Activated naive CD4-positive, alpha-beta T cell treated with Interleukin-2 at 50 U/mL for 16 hours (primary cell): ENCODE measurements at regions not wholly inside any gene's neighbourhood (a gene's known extent, or its start where the extent isn't known, plus 50 kb on each side); places are given as distances from the start of the nearest gene placed in this dataset.

ENCODE experiments used
- DNase-seq: peaks from one replicate; pipeline ENCODE4 v3.0.0-alpha.2; 2020

DNA sequence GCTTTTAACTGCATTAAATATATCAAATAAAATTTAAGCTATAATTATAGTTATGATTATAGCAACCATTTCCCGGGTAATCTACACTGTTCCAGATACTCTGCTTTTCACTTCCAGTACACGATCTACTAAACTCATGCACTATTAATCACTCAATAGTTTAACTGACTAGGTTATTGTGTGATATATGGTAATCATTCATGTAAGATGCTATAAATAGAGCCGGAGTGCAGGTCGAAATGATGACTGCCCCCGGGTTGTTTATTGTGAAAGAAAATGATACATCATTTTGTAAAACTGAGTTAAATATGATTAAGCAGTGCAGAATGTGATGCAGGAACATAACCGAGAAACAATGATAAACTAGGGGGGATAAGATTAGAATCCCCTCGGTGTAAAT lies 434.6 kb upstream of the DSEL start:
- no peak for DNase-seq

DNA sequence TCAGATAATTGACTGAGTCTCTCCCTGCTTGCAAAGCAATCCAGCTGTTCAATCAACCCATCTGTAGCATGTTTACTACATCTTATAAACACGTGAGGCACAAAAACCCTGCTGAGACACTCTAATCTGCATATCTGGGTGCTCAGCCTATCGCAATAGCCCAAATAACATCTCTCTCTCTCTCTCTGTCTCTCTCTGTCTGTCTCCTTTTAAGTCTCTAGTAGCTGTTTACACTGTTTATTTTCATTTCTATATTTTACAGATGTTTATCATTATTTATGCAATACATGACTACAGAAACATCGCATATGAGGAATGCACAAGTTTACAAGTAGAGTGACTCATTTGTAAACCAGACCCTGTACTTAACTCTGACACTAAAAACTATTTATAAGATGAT lies 422.1 kb upstream of the DSEL start:
- no peak for DNase-seq

DNA sequence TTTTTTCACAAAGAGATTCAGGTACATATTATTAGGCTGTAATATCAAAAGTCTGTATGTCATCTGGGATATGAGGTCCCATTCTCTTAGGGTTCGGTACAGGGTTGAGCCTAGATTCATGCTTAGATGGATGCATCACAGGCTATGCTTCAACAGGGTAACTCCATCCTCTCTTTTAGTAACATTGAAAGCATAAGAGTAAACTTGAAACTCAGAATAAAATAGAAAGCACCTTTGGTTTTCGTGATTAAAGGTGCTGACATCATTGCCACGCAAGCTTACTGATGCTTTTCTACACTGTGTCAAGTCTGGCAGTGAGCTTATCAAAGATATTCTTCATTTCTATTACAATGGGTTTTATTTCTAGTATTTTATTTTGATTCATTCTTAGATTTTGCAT lies 419.1 kb upstream of the DSEL start:
- no peak for DNase-seq

DNA sequence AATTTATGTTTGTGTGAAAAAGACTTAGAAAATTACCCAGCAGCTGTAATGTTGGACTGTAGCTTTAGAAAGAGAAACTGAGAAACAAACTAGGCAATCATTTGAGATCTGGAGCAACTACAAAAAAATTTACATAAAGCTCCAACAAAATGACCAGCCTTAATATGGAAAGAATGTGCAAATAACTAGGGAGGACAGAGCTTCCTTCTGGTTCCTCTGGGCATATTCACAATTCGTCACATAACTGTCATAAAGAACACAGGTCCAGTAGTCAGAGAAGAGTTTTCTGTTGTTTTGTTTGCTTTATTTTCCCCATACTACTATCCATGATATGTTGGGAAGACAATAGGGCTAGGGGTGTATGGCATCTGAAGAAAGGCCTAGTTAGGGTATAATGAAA lies 416.8 kb upstream of the DSEL start:
- no peak for DNase-seq

DNA sequence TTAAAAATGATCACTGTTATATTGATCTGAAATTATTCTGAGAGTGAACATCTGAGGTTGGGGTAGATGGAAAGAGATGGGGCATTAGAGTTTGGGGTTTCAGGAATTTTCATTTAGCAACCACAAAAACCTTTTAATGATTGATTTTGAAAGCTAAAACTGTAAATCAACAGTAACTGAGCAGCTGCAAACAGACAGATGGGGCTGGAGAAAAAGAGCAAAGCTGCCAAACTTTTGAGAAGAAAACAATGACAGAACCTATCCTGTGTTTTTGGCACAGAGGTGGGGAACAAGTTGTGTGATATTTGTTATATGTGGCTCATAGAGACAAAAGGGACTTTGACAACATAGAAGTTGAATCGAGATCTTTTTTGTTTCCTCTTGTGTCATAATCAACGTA lies 415.8 kb upstream of the DSEL start:
- no peak for DNase-seq

DNA sequence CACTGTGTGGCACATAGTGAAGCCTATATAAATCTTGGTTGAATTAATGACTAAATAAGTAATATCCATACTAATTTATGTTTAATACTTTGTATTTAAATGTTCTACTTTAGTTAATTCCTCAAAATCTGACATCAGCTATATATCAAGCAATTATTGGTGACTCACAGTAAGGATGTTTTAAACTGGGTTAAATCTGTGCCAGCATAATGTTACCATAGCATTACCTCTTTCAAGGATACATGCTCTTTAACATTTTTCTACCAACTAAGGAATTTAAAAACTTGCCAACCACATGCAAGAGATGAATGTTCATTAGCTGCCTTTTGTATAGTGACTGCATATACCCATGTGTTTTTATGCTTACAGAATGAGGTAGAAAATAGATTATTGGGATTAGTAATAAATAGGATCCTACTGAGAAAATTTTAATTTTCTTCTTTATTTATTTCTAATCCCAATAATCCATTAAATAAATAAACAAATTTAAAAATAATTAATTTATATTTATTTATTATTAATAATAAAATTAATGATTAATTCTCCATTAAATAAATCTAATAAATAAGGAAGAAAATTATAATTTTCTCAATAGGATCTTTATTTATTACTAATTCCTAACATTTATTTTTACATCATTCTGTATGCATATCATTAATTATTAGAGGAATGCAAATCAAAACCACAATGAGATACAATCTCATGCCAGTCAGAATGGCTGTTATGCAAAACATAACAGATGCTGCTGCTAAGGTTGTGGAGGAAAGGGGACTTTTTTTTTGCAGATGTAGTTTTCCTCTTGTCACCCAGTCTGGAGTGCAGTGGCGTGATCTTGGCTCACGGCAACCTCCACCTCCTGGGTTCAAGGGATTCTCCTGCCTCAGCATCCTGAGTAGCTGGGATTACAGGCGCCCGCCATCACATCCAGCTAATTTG lies 410.7 kb upstream of the DSEL start:
- DNase-seq = no peak

DNA sequence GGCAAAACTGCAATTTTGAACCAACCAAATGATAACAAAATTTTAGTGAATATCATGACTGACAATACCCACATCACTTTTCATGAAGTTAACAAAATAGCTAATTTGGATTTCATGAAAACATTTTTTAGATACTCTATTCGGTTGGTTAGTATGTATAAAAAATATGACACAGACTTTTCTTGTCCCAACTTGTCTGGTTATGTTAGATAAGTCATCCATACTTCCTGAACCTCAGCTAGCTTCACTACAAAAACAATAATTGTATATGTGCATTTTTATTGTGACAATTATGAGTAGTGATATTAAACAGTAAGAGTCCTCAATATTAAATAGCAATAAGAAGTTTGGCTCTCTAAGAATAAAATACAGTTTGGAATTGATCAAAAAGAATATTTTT lies 408.1 kb upstream of the DSEL start:
- no peak for DNase-seq

DNA sequence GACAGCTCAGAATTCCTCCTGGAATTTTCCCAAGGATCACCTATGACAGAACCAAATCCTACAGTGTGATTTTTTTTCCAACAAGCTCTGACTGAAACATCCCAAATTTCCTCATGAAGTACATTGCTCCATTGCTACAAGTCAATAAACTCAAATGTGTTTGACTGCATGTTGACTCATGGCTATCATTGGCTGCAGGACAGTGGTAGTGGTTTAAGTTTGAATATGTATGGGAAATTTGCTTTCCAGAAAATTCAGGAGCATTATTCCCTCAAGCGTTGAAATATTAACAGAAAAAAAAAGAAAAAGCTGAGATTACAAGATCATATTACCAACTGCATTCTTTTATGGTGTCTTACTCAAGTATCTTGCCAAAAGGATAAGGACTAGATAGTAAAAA lies 402.8 kb upstream of the DSEL start:
- no peak for DNase-seq

DNA sequence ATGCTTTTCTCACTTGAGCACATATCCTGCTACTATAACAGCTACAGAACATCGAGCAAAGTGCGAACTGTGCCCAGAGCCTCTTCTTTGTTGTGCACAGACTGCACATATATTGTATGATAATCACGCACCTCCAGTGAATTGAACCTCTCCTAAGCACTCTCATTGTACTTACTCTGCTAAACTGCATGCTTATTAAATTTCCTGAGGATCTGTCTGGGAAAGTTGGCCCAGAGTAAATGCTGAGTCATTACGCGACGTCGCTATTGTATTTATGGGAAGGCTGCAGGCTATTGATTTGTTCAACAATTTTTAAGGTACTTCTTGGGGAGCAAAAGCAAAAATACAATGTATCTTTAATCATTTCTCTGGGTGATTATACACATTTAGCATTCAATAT lies 399.6 kb upstream of the DSEL start:
- DNase-seq = no peak

DNA sequence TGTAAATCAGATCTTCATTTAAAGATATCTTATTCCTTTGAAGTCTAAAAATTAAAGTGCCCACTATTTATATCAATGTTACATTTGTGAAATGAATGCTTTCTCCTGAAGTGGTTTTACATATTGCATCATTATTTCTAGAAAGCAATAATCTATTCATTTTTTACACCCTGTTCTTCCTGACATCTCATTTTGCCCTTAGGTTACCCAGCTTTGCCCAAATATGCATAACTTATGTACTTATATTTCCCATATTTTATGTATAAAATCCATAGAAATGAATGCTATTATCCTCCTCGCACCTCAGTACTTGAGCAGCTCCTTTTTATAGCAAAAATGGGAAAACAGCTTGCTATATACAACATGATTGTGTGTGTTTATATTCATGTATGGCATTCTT lies 396.5 kb upstream of the DSEL start:
- DNase-seq = no peak

DNA sequence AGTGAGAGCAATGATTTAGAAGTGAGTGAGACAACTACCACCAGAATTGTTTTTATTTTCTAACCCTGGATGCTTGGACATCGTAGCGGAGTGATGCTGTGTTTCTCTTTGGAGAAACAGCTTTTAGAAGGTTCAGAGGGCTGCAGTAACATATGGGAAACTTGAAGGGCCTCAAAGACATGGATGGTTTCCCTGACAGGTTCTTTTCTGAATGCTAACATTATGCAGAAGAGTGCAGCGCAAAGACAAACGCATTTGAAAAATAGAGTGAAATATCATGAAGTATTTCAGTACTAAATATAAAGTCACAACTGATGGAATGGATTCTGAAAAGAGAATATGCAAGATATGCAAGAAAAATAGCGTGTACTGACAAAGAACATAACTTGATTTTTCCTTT lies 385.1 kb upstream of the DSEL start:
- no peak for DNase-seq

DNA sequence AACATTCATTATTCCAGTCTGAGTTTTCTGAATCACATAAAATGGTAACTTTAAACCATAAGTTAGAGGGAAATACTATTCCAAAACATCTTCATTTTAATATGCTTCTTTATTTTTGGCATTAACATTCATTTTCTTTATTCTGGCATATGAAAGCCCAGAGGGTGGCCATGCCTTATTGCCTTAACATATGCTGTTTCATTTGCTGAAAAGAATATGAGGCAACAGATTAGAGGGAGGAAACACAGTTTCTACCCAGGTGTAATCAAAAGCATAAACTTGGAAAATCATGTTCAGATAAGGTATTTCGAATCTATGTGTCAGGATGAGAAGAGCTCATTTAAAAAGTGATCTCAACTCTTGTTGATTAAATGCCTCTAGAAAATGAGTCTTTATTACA lies 379.9 kb upstream of the DSEL start:
- DNase-seq = no peak

DNA sequence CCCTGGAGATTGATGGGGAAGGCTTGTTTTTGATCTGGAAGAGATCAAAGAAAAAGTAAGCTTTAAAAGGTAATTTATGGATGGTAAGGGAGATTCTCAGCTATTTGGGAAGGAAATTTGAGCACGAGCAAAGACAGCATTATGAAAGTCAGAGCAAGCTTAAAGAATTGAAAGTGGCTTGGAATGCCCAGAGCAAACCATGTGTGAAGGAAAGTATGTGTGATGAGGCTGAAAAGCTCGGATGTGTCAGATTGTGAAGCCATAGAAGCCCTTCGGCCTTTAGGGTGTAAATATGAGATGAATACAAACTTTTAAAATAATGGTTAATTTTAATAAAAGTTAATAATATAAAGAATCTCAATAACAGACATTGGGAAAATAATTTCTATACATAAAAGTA lies 377.4 kb upstream of the DSEL start:
- no peak for DNase-seq

DNA sequence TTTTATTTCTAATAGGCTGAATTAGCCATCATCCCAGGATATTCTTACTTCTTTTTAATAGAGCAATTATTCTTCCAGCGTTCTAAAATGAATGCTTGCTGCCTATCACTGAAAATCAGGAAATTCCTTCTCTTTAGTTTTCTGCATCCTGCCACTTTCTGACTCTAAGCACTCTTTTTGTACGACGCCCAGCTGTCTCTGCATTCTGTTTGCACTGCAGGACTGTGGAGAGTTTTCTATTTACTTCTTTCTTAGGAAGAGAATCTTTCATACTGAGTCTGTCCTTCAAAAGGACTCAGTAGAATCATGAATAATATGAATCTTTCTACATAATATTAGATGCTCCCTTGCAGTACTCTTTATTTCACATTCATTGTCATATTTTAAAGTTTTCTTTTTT lies 360.4 kb upstream of the DSEL start:
- no peak for DNase-seq

DNA sequence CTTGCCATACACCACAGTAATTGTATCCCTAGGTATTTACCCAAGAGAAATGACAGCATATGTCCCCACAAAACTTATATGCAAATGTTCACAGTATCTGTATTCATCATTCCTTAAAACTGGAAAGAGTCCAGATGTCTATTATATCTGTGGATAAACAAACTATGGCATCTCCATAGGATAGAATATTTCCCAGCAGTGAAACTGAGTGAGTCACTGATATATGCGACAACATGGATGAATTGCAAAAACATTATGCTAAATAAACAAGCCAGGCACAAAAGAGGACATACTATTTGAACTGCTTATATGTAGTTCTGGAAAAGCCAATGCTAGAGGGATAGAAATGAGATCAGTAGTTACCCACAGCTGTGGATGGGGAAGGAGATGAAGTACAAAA lies 359.4 kb upstream of the DSEL start:
- no peak for DNase-seq

DNA sequence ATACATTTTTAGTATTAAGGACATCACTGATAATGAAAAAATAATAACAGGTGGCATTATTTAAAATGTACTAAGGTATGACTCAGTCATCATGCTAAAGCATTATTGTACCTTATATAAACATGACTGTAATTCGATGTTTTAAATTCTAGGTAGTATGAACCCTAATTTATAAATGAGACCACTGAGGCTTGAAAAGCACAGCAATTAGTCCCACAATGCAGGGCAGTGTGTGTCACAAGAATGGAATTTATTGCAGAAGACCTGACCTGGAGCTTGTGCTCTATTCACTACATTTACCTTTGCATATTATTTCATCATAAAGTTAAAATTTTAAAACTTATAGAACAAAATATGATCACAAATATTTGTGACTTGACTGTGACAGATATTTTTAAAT lies 358.5 kb upstream of the DSEL start:
- no peak for DNase-seq

DNA sequence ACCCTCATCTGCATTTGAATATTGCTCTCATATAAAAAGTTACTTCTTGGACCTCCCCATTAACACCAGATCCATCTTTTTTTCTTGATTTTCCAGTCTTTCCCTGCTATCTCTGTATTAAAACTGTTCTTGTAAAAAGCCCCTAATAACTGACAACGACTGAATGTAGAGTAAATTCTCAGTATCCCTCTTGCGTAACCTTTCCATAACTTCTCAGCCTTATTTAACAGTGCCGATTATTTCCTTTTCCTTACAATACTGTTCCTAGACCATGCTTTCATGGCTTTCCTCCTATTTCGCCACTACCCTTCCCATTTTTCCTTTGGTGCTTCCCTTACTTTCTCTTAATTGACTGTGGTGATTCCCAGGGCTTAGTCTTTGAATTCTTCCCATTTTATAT lies 348.9 kb upstream of the DSEL start:
- no peak for DNase-seq

DNA sequence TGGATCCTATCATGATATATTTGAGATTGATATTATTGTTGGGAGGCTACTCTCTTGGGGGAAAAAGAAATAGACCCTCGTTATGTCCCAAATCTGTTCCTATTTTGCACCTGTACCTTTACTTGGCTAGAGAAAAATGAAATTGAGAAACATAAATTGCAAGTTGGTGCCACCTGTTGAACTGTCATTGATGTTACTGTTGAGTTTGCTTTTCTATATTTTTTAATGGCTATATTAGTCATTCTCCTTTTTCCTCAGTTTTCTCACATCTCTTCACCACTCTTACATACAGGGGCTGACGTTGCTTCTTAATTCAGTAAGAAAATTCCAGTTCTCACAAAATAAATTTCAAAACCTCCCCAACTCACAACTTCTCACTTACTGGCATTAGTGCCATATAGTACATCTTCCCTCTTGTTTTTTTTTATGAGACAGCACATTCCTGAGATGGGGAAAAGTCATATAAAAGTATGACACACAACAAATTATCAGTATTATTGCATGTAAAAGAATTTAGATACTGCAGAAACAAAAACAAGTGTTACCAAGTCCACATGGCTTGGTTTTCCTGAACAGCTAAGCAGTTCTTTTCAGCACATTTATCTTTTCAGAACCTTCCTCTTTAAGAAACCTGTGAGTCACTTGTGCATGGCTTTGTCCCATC lies 348.3 kb upstream of the DSEL start:
- no peak for DNase-seq

DNA sequence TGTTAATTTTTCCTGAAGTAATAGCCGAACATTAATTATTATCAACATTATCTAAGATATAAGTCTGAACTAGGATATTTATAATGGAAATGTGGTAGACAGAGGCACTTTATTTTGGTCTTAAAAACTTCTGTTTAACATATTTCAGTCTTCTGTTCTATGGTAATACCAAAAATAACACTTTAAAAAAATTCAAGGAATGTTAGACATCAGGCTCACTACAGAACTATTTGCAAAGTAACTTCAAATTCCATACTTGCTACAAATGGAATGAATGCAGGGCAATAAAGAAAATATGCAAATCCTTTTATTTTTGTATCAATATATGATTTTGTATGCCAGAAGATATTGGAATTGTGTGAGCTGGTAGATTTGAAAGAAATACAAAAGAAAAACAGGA lies 345.5 kb upstream of the DSEL start:
- no peak for DNase-seq

DNA sequence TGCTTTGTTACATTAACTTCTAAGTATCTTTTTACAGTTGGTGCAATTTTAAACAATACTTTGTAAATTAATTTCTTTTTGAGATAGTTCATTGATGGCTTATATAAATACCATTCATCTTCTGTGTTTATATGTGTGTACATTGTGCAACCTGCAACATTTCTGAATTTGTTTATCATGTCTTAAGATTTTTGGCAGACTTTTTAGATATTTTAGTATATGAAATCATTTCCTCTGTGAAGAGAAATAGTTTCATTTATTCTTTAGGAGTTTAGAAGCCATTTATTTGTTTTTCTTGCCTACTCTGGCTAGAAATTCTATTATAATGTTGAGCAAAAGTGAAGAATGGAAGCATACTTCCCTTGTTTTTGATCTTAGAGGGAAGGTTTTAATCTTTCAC lies 337.8 kb upstream of the DSEL start:
- DNase-seq = no peak

DNA sequence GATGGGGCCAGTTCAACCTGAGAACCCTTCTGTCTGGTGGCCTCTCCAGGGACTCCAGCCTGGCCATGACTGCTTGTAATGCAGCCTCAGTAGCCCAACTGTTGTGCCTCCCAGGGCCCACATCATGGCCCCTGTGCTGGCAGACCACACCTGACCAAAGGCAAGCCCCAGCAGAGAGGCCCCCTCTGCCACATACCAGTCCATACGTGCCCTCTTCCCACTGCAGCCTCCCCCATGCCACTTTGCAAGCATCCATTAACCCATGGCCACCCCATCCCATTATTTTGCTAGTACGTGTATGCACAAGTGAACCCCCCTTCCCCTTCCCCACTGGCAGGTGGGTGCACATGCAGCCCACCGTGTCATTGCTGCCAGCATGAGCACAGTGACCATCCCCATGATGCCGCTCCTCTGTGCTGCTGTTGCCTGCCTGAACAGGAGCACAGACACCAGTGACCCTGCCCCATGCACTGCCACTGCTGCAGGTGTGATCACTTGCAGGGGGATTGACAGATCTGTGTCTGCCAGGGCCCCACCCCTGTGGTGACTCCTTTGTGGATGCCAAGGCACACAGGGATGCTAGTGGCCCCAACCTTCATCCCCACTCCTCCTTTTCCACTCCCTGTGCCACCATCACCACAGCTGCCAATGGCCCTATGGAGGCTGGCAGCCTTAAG lies 330.0 kb upstream of the DSEL start:
- no peak for DNase-seq

DNA sequence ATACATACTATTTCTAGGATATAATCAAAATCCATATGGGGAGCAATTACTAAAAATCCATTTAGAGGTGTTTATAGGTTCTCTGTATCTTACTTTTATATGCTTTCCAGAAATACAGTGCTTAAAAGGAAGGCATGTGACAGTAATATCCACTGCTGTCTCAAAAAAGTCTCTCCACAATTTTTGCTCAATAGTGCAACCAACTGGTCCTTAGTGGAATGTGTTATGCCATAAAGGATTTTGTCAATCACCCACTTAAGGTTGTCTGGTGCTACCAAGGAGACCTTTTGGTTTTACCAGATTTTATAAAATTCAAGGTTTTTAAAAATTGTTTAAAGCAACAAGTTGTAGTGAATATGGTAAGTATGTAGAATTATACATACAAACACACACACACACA lies 328.5 kb upstream of the DSEL start:
- DNase-seq = no peak

DNA sequence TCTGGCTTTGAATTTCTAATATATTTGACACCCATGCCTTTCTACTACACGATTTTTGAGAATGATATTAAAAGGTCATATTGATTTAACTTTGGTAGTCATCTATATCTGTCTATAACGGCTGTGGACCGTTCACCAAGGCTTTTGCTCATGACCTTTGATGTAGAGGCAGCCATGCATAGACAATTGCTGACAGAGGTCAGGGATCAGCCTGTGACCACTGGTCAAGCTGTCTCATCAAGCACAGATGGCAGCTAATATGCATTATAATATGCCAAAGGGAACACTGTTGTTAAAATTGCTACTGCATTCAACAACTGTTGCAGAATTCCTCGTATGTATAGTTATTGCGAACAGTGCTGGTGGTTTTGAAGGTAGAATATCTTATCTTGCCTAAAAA lies 323.9 kb upstream of the DSEL start:
- DNase-seq = no peak

DNA sequence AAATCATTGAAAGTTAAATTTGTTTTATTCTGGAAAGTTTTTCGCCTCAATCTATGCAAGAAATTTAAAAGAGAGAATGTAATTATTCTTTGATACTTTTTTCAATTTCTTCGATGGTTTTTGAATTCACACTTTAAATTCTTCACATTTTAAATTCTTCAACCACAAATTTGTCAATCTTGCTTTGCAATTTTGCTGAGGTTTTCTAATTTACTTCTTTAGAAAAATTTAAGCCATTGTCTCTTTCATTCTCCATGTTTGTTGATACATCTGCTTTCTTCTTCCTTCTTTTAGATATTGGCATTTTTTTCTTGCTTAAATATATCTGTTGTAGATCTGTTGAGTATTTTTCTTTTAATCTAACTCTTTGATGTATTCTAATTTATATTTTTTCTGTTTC lies 301.9 kb upstream of the DSEL start:
- DNase-seq = no peak
